T-helper 2 cell treated with Interferon-gamma antibody and Interleukin-4, amounts not matched to agents 100 ng/mL and 5 ng/mL, for 36 hours (primary cell): ENCODE measurements at regions not wholly inside any gene's neighbourhood (a gene's known extent, or its start where the extent isn't known, plus 50 kb on each side); places are given as distances from the start of the nearest gene placed in this dataset.
"Not testable (repeated sequence)": the region's sequence is repeated elsewhere in the genome, so short reads cannot be mapped to it uniquely, and the experiment has no call there.

ENCODE experiments used
- intact Hi-C: fragments of 100-400 bp; cut with micrococcal nuclease; formaldehyde crosslinking; loops from one replicate; pipeline ENCODE4 v1.15.1; 2023

GRCh38 chrX:65971151-65971550, 68.7 kb downstream of the VSIG4 start:
- intact Hi-C loops, result no loop called here

DNA sequence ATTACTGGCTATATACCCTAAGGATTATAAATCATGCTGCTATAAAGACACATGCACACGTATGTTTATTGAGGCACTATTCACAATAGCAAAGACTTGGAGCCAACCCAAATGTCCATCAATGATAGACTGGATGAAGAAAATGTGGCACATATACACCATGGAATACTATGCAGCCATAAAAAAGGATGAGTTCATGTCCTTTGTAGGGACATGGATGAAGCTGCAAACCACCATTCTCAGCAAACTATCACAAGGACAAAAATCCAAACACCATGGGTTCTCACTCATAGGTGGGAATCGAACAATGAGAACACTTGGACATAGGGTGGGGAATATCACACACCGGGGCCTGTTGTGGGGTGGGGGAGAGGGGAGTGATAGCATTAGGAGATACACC, 72.7 kb downstream of the VSIG4 start:
- intact Hi-C loops, result not testable (repeated sequence)

DNA sequence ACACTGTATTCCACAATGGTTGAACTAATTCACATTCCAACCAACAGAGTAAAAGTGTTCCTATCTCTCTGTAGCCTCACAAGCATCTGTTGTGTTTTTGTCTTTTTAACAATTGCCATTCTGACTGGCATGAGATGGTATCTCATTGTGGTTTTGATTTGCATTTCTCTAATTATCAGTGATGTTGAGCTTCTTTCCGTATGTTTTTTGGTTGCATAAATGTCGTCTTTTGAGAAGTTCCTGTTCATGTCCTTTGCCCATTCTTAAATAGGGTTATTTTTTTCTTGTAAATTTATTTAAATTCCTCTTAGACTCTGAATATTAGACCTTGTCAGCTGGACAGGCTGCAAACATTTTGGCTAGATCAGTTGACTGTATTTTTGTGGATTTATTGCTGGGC, 78.2 kb downstream of the VSIG4 start:
- intact Hi-C loops, result no loop called here

DNA sequence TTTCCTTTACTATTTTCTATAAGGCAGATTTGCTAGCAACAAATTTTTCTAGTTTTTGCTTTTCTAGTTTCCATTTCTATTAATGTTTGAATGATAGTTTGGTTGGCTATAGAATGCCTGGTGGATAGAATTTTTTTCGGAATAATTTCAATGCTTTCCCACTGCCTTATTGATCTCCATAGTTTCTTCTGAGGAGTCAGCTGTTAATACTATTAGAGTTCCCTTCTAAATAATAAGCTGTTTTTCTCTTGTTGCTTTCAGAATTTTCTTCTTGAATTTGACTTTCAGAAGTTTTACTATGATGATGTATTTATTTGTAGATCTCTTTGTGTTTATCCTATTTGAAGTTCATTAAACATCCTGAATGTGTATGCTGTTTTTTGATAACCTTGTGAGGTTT, 91.8 kb downstream of the VSIG4 start:
- intact Hi-C loops, result no loop called here

DNA sequence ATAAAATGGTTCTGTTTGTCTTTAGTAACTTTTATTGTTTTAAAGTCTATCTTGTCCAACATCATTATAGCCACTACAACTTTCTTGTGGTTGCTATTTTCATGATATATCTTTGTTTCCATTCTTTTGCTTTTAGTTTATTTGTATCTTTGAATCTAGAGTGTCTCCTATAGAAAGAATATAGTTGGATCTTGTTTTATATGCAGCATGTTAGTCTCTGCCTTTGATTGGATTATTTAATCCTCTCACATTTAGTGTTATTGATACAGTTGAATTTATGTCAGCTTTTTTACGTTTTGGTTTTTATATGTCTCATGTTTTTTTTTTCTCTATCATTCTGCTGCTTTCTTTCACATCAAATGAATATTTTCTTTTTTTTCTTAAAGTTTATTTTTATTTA, 98.1 kb downstream of the VSIG4 start:
- intact Hi-C loops, result no loop called here

DNA sequence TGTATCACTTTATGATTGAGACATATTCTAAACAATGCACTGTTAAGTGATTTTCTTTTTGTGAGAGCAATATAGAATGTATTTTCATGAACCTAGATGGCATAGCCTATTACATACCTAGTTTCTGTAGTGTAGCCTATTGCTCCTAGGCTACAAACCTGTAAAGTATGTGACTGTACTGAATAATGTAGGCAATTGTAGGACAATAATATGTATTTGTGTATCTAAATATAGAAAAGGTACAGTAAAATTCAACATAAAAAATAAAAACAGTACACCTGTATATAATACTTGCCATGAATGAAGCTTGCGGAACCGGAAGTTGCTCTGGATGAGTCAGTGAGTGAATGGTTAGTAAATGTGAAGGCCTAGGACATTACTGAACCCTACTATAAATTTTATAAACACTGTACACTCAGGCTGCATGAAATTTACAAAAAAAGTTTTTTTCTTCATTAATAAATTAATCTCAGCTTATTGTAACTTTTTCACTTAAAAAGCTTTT, 106.7 kb downstream of the VSIG4 start:
- intact Hi-C loops, result no loop called here

- intact Hi-C loops, result no loop called here
Observed at GRCh38 chrX:65932173-65933084, 107.5 kb downstream of the VSIG4 start.

DNA sequence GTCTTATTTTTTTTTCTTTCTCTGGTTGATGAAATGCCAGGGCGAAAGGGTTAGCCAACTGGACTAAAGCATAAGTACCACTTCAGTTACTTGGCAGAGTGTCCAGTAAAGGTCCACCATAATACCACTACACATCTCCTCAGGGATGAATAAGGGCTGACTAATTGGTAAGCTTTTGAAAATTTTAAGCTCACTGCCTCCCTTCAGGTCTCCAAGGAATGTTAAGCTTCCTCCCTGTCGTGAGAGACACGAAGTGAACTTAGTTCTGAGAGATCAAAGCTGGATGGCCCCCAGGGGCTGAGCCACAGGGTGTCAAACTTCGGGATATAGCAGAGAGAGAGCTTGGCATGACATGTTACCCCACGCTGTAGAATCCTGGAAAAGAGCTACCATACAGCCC, 111.4 kb downstream of the VSIG4 start:
- intact Hi-C loops, result loop anchor here (10.0 kb wide), 2 partner anchors 174 to 254 kb away; no protein-coding TSS in a partner anchor

DNA sequence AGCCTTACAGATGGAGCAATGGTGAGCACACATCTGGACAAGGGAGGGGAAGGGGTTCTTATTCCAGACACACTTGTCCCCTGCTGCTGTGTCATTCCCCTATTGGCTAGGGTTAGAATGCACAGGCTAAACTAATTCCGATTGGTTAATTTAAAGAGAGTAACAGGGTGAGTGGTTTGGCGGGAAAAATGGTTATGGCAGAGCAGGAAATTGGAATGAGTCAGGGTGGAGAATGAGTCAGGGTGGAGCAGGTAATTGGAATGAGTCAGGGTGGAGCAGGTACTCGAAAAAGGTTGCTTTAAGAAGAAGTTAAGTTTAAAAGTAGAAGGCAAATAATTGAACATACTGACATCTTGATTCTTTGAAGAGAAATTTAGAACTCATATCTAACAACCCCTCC, 112.5 kb downstream of the VSIG4 start:
- intact Hi-C loops, result loop anchor here (2.0 to 10.0 kb wide), 3 partner anchors 61 to 253 kb away; no protein-coding TSS in a partner anchor

DNA sequence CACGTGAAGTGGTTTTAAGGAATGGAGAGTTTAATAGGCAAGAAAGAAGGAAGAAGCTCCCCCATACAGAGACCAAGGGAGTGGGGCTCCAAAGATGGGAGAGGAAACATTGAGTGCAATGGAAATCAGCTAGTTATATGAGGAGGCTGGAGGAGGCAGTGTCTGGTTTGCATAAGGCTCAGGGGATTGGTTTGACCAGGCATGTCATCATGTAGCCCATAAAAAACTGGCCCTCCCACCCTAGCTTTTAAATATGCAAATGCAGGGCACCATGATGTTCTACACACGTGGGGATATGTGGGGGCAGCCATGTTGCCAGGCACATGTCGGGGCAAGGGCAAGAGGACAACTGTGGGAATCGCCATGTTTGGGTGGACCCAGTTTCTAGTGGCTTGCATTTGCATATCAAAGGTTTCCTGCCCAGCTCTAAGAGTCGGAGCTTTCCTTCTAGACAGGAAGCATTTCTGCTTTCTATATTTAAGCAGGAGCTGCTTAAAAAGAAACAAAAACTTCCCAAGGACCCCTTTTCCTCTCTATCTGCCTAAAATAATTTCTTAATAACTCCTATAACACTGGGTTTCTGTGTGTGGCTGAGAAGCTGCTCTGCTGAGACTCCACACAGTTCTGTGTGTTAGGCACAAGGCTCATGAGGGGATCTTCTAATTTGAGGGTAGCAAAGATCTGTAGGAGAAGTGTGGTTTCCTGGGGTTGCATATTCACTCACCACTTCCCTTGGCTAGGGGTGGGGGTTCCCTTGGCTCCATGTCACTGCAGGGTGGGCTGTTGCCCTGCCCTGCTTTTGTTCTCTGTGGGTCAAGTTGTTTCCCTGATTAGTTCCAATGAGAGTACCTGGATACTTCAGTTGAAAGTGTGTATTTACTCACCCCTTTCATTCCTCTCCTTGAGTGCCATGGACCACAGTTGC, 113.5 kb downstream of the VSIG4 start:
- intact Hi-C loops, result loop anchor here (2.0 to 10.0 kb wide), 3 partner anchors 60 to 252 kb away; no protein-coding TSS in a partner anchor

GRCh38 chrX:65925592-65925991, 114.3 kb downstream of the VSIG4 start:
- intact Hi-C loops, result loop anchor here (10.0 kb wide), 2 partner anchors 171 to 251 kb away; no protein-coding TSS in a partner anchor

GRCh38 chrX:65925005-65925404, 114.9 kb downstream of the VSIG4 start:
- intact Hi-C loops, result loop anchor here (10.0 kb wide), 2 partner anchors 170 to 250 kb away; no protein-coding TSS in a partner anchor

GRCh38 chrX:65921363-65921762, 118.5 kb downstream of the VSIG4 start:
- intact Hi-C loops, result loop anchor here (10.0 kb wide), 2 partner anchors 167 to 247 kb away; no protein-coding TSS in a partner anchor

DNA sequence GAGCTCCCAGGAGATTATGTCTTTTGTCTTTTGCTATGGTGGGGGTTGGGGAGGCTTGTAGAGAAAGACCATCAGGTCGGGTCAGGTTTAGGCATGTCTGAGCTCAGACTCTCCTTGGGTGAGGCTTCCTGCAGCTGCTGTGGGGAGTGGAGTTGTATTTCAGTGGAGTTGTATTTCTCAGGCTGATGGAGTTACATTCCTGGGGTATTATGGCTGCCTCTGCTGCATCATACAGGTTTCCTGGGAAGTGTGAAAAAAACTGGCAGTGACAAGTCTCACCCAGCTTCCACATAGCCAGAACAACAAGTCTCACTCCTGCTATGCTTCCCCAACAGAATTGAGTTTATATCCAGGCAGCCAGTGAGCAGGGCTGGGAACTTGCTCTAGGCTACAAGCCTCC, 119.3 kb downstream of the VSIG4 start:
- intact Hi-C loops, result loop anchor here (10.0 kb wide), 2 partner anchors 166 to 246 kb away; no protein-coding TSS in a partner anchor

DNA sequence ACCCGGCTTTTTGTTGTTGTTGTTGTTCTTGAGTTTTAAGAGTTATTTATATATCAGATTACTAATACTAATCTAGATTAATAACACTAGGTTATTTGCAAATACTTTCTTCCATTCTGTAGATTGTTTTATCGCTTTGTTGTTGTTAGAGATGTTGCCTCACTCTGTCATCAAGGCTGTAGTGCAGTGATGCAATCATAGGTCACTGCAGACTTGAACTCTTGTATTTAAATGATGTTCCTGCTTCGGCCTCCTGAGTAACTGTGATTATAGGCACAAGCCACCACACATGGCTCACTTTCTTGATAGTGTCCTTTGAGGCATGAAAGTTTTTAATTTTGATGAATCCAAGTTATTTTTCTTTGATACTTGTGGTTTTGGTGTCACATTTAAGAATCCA, 129.0 kb downstream of the VSIG4 start:
- intact Hi-C loops, result no loop called here

DNA sequence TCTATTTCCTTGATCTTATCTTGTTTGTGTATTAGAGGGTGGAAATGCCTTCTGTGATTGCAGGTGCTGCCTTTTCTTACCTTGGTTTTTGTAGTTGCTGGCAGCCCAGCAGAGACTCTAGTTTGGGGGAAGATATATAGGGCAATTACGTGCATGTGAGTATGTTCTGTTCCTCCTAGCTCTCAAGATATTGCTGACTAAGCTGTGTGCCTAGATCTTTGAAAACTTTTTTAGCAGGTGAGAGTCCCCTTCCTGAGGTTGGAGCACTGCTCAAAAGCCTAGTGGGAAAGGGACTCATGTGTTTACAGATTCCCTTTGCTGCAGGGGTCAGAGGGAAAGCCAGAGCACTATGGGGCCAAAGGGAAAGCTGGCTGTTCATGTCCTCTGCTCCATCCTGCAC, 136.1 kb downstream of the VSIG4 start:
- intact Hi-C loops, result no loop called here

GRCh38 chrX:65902011-65902410, 137.9 kb downstream of the VSIG4 start:
- intact Hi-C loops, result no loop called here

- intact Hi-C loops, result no loop called here
Observed at GRCh38 chrX:65900850-65901844, 138.7 kb downstream of the VSIG4 start.

DNA sequence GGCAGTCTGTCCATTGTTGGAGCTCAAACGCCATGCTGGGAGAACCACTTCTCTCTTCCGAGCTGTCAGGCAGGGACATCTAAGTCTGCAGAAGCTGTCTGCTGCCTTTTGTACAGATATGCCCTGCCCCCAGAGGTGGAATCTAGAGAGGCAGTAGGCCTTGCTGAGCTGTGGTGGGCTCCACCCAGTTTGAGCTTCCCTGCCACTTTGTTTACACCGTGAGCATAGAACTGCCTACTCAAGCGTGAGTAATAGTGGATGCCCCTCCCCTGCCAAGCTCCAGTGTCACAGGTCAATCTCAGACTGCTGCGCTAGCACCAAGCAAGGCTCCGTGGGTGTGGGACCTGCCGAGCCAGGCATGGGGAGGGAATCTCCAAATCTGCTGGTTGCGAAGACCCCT, 145.7 kb downstream of the VSIG4 start:
- intact Hi-C loops, result no loop called here

DNA sequence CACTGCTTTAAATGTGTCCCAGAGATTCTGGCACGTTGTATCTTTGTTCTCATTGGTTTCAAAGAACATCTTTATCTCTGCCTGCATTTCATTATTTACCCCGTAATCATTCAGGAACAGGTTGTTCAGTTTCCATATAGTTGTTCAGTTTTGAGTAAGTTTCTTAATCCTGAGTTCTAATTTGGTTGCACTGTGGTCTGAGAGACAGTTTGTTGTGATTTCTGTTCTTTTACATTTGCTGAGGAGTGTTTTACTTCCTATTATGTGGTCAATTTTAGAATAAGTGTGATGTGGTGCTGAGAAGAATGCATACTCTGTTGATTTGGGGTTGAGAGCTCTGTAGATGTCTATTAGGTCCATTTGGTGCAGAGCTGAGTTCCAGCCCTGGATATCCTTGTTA, 148.1 kb downstream of the VSIG4 start:
- intact Hi-C loops, result not testable (repeated sequence)
